H9 (cell line): ENCODE measurements at regions not wholly inside any gene's neighbourhood (a gene's known extent, or its start where the extent isn't known, plus 50 kb on each side); places are given as distances from the start of the nearest gene placed in this dataset.

Experiments
- DNase-seq: peaks from one replicate; pipeline ENCODE4 v3.0.0-alpha.2; 2017
- H2AFZ ChIP-seq: one replicate; pipeline ENCODE4 v1.6.1; 2013; ENCODE audit warnings: mild to moderate bottlenecking, low read length, control low read depth, moderate library complexity
- H2AK5ac ChIP-seq: 2 replicates; pipeline ENCODE4 v1.6.1; 2013; ENCODE audit warnings: low read length, control low read depth, mixed read lengths; ENCODE audit not compliant: insufficient read length
- H2BK120ac ChIP-seq: one replicate; pipeline ENCODE4 v1.6.1; 2013; ENCODE audit warnings: low read depth, mild to moderate bottlenecking, low read length, control low read depth, inconsistent platforms; ENCODE audit not compliant: poor library complexity, severe bottlenecking
- H2BK12ac ChIP-seq: 2 replicates; pipeline ENCODE4 v1.6.1; 2013; ENCODE audit warnings: low read length, control low read depth, mixed read lengths, low read depth; ENCODE audit not compliant: insufficient read length
- H2BK15ac ChIP-seq: 2 replicates; pipeline ENCODE4 v1.6.1; 2013; ENCODE audit warnings: low read depth, low read length, control low read depth
- H2BK20ac ChIP-seq: one replicate; pipeline ENCODE4 v1.6.1; 2013; ENCODE audit warnings: low read depth, mild to moderate bottlenecking, low read length, control low read depth, inconsistent platforms; ENCODE audit not compliant: poor library complexity, severe bottlenecking
- H2BK5ac ChIP-seq: 2 replicates; pipeline ENCODE4 v1.6.1; 2013; ENCODE audit warnings: low read length, control low read depth, mixed read lengths; ENCODE audit not compliant: insufficient read length
- H3K14ac ChIP-seq: 2 replicates; pipeline ENCODE4 v1.6.1; 2013; ENCODE audit warnings: low read length, control low read depth; ENCODE audit not compliant: insufficient read depth
- H3K18ac ChIP-seq: 2 replicates; pipeline ENCODE4 v1.6.1; 2013; ENCODE audit warnings: low read depth, mild to moderate bottlenecking, mixed read lengths, low read length, control low read depth; ENCODE audit not compliant: insufficient read length
- H3K23ac ChIP-seq: 2 replicates; pipeline ENCODE4 v1.6.1; 2013; ENCODE audit warnings: low read length, control low read depth, mixed read lengths, low read depth; ENCODE audit not compliant: insufficient read length
- H3K23me2 ChIP-seq: 2 replicates; pipeline ENCODE4 v1.6.1; 2013; ENCODE audit warnings: low read depth, mild to moderate bottlenecking, mixed read lengths, low read length, control low read depth; ENCODE audit not compliant: insufficient read length, poor library complexity, severe bottlenecking
- H3K27ac ChIP-seq: 2 replicates; pipeline ENCODE4 v1.5.1; 2013; ENCODE audit warnings: low read length, control low read depth, mixed read lengths, low read depth; ENCODE audit not compliant: insufficient read length
- H3K27me3 ChIP-seq: 2 replicates; pipeline ENCODE4 v1.6.1; 2013; ENCODE audit warnings: low read length, control low read depth, inconsistent platforms; ENCODE audit not compliant: insufficient read depth
- H3K4ac ChIP-seq: 2 replicates; pipeline ENCODE4 v1.6.1; 2013; ENCODE audit warnings: low read depth, mild to moderate bottlenecking, control low read depth, inconsistent platforms, low read length, moderate library complexity
- H3K4me1 ChIP-seq: 2 replicates; pipeline ENCODE4 v1.6.1; 2013; ENCODE audit warnings: low read length, control low read depth, inconsistent platforms; ENCODE audit not compliant: insufficient read depth
- H3K4me2 ChIP-seq: 2 replicates; pipeline ENCODE4 v1.6.1; 2013; ENCODE audit warnings: low read length, control low read depth, mixed read lengths; ENCODE audit not compliant: insufficient read length, insufficient read depth
- H3K56ac ChIP-seq: 2 replicates; pipeline ENCODE4 v1.6.1; 2013; ENCODE audit warnings: low read depth, mild to moderate bottlenecking, mixed read lengths, low read length, control low read depth; ENCODE audit not compliant: insufficient read length
- H3K79me1 ChIP-seq: 2 replicates; pipeline ENCODE4 v1.6.1; 2013; ENCODE audit warnings: low read depth, mild to moderate bottlenecking, moderate library complexity, low read length, control low read depth, inconsistent platforms; ENCODE audit not compliant: insufficient read depth, poor library complexity, severe bottlenecking
- H3K79me2 ChIP-seq: 2 replicates; pipeline ENCODE4 v1.6.1; 2013; ENCODE audit warnings: low read length, control low read depth, inconsistent platforms; ENCODE audit not compliant: insufficient read depth
- H3K9ac ChIP-seq: 2 replicates; pipeline ENCODE4 v1.6.1; 2013; ENCODE audit warnings: low read length, control low read depth, mixed read lengths; ENCODE audit not compliant: insufficient read length; ENCODE audit errors: extremely low read depth
- H3K9me3 ChIP-seq: one replicate; pipeline ENCODE4 v1.6.1; 2013; ENCODE audit warnings: low read depth, low read length, inconsistent platforms; ENCODE audit not compliant: control insufficient read depth
- H3T11ph ChIP-seq: one replicate; pipeline ENCODE4 v1.6.1; 2013; ENCODE audit warnings: mild to moderate bottlenecking, low read length, control low read depth, inconsistent platforms
- H4K20me1 ChIP-seq: one replicate; pipeline ENCODE4 v1.6.1; 2013; ENCODE audit not compliant: control insufficient read depth, insufficient read length, insufficient read depth
- H4K5ac ChIP-seq: 2 replicates; pipeline ENCODE4 v1.6.1; 2013; ENCODE audit warnings: low read depth, mild to moderate bottlenecking, mixed read lengths, low read length, control low read depth; ENCODE audit not compliant: insufficient read length
- H4K8ac ChIP-seq: replicated peaks from 2 replicates; pipeline ENCODE4 v1.6.1; 2013; ENCODE audit warnings: low read length, control low read depth, mixed read lengths, low read depth; ENCODE audit not compliant: insufficient read length
- H4K91ac ChIP-seq: 2 replicates; pipeline ENCODE4 v1.6.1; 2013; ENCODE audit warnings: low read depth, mild to moderate bottlenecking, moderate library complexity, mixed read lengths, low read length, control low read depth; ENCODE audit not compliant: insufficient read length
- H3K27ac Mint-ChIP-seq, 3 experiments: 2 replicates in 2 of 3; 3 replicates in 1 of 3; pipeline ENCODE4 v1.8.0; 2020 to 2021; ENCODE audit warnings: mixed read lengths in 3 of 3, mild to moderate bottlenecking in 1 of 3, moderate library complexity in 1 of 3
- H3K27me3 Mint-ChIP-seq: 2 replicates; pipeline ENCODE4 v1.8.0; 2021; ENCODE audit warnings: low read depth, mild to moderate bottlenecking, moderate library complexity, mixed read lengths
- H3K36me3 Mint-ChIP-seq, 3 experiments: 2 replicates in 2 of 3; 3 replicates in 1 of 3; pipeline ENCODE4 v1.8.0; 2020 to 2021; ENCODE audit warnings: low read depth in 3 of 3, mixed read lengths in 3 of 3; ENCODE audit not compliant: insufficient read depth in 1 of 3
- H3K4me1 Mint-ChIP-seq, 2 experiments: 2 replicates each; pipeline ENCODE4 v1.8.0; 2020; ENCODE audit warnings: mixed read lengths in 2 of 2
- H3K4me3 Mint-ChIP-seq, 2 experiments: 2 replicates in 1 of 2; 3 replicates in 1 of 2; pipeline ENCODE4 v1.8.0; 2020 to 2021; ENCODE audit warnings: mild to moderate bottlenecking in 2 of 2, mixed read lengths in 2 of 2, moderate library complexity in 1 of 2
- H3K9me3 Mint-ChIP-seq, 2 experiments: 2 replicates in 1 of 2; 3 replicates in 1 of 2; pipeline ENCODE4 v1.8.0; 2020; ENCODE audit warnings: mild to moderate bottlenecking in 2 of 2, mixed read lengths in 2 of 2, moderate library complexity in 1 of 2
- CTCF ChIP-seq: fragments of 200-600 bp; sonication (generic); conservative IDR thresholded peaks from 3 replicates; pipeline ENCODE4 v1.8.0; 2021; ENCODE audit warnings: antibody characterized with exemption, mild to moderate bottlenecking
- WGBS: extraction: QIAGEN DNeasy Blood & Tissue Kit; methylation state at CpG from one replicate; pipeline ENCODE4 v1.1.7; 2013; ENCODE audit warnings: missing lambda C conversion rate, low lambda C conversion rate, mixed read lengths; ENCODE audit not compliant: insufficient read length; ENCODE audit errors: extremely low coverage; 5-methylcytosine and 5-hydroxymethylcytosine counted together

DNA sequence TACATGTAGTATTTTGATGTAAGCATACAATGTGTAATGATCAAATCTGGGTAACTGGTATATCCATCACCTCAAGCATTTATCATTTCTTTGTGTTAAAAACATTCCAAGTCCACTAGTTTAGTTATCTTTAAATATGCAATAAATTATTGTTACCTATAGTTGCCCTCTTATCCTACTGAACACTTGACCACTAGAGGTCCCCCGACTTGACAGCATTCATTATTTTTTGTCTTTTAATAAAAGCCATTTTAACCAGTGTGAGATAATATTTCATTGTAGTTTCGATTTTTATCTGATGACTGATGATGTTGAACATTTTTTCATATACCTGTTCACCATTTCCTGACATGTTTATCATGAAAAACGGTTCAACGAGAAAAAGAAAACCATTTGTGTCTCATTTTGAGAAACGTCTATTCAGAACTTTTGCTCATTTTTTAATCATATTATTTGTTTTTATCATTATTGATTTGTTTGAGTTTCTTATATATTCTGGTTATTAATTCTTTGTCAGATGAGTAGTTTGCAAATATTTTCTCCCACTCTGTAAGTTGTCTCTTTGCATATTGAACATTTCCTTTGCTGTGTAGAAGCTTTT, 199.0 kb upstream of the CXXC4 start:
- H3K4me3 Mint-ChIP-seq = no peak overlapping the region
- Histone ChIP-seq H4K5ac (no peak overlapping the region), H3K27me3 (no peaks in the 10 kb centered on the region), H3K79me2 (no peaks in the 10 kb centered on the region), H2BK12ac (no peak overlapping the region), H3K4me1 (no peaks in the 10 kb centered on the region), H3K27ac (no peak overlapping the region), H4K8ac (no peak overlapping the region), H3K23me2 (no peaks in the 10 kb centered on the region), H3K9ac (no peak overlapping the region), H2AK5ac (no peak overlapping the region), H3K4ac (no peak overlapping the region), H2BK20ac (no peak overlapping the region), H4K20me1 (no peaks in the 10 kb centered on the region), H3K23ac (no peak overlapping the region), H3K9me3 (no peaks in the 10 kb centered on the region), H3K79me1 (no peaks in the 10 kb centered on the region), H3K14ac (no peak overlapping the region), H3K18ac (no peak overlapping the region), H2BK120ac (no peak overlapping the region), H2AFZ (no peak overlapping the region), H3K4me2 (no peak overlapping the region), H2BK5ac (no peak overlapping the region), H4K91ac (no peak overlapping the region), H3T11ph (no peak overlapping the region), H3K56ac (no peak overlapping the region), H2BK15ac (no peak overlapping the region)
- peaks cover 3 to 4% of the 10 kb centered on the region in 2 experiments; a peak in 4 of 5 replicates for H3K9me3 Mint-ChIP-seq
- H3K4me1 Mint-ChIP-seq = peaks cover 0 to 6% of the 10 kb centered on the region in 2 experiments; a peak in 2 of 4 replicates
- no CpG with 5 or more reads among the region's 5 CpGs for WGBS
- no peak for DNase-seq
- H3K36me3 Mint-ChIP-seq = peaks cover 0 to 5% (median 0%) of the 10 kb centered on the region in 3 experiments; a peak in 2 of 7 replicates
- H3K27me3 Mint-ChIP-seq = no peaks in the 10 kb centered on the region
- H3K27ac Mint-ChIP-seq = no peak overlapping the region
- TF ChIP-seq CTCF = peak; percentile 65
